ENCODE measurements at regions not wholly inside any gene's neighbourhood (a gene's known extent, or its start where the extent isn't known, plus 50 kb on each side); places are given as distances from the start of the nearest gene placed in this dataset.

GRCh38 chr4:123802933-123803332, 406.3 kb downstream of the SPRY1 start:
- TF ChIP-seq POLR2A (IDR thresholded peaks at IDR 0.05) (no peak), EP300 (IDR thresholded peaks at IDR 0.05) (no peak)

Data from sigmoid colon (tissue), 4 donors.